ENCODE measurements at regions not wholly inside any gene's neighbourhood (a gene's known extent, or its start where the extent isn't known, plus 50 kb on each side); places are given as distances from the start of the nearest gene placed in this dataset.

- TF ChIP-seq CBX1 (IDR thresholded peaks at IDR 0.05; ENCODE audit: low read depth) (no peak), FOXJ3 (CRISPR knock-in tag; IDR thresholded peaks at IDR 0.05; ENCODE audit: borderline replicate concordance) (no peak), GFI1 (CRISPR knock-in tag; IDR thresholded peaks at IDR 0.05; ENCODE audit: borderline replicate concordance) (no peak)
Measured at GRCh38 chr12:24608108-24608507, 340.8 kb downstream of the BCAT1 start.

All from HepG2 (cell line).